Transverse colon (tissue), 4 donors: ENCODE measurements at regions not wholly inside any gene's neighbourhood (a gene's known extent, or its start where the extent isn't known, plus 50 kb on each side); places are given as distances from the start of the nearest gene placed in this dataset.

ENCODE experiments used
- DNase-seq: peaks from one replicate; pipeline ENCODE4 v3.0.0-alpha.2; 2019
- H3K27ac ChIP-seq, 4 donors: fragments of 200-600 bp; sonication (generic); 2 replicates each; pipeline ENCODE4 v1.5.1; 2016 to 2018; ENCODE audit warnings: inconsistent platforms in 4 of 4
- H3K27me3 ChIP-seq: fragments of 200-600 bp; sonication (generic); 2 replicates; pipeline ENCODE4 v1.5.1; 2017; ENCODE audit warnings: inconsistent platforms
- H3K36me3 ChIP-seq, 4 donors: fragments of 200-600 bp; sonication (generic); 2 replicates each; pipeline ENCODE4 v1.5.1; 2017 to 2019; ENCODE audit warnings: inconsistent platforms in 4 of 4
- H3K4me1 ChIP-seq, 4 donors: fragments of 200-600 bp; sonication (generic); 2 replicates each; pipeline ENCODE4 v1.5.1; 2017 to 2020; ENCODE audit warnings: inconsistent platforms in 4 of 4
- H3K4me3 ChIP-seq, 4 donors: fragments of 200-600 bp; sonication (generic); 1 replicate in 1 of 4; 2 replicates in 3 of 4; pipeline versions ENCODE4 v1.5.1 to v1.6.1; 2017 to 2019; ENCODE audit warnings: inconsistent platforms in 4 of 4
- H3K9me3 ChIP-seq, 2 donors: fragments of 200-600 bp; sonication (generic); 2 replicates each; pipeline ENCODE4 v1.5.1; 2017 to 2019; ENCODE audit warnings: inconsistent platforms in 2 of 2
- EP300 ChIP-seq: sonication (generic); formaldehyde crosslinking; IDR thresholded peaks from one replicate; pipeline ENCODE4 v1.6.1; 2017; ENCODE audit warnings: antibody characterized with exemption, low read depth
- POLR2A ChIP-seq: fragments of 450-650 bp; IDR thresholded peaks from one replicate; pipeline ENCODE4 v1.6.1; 2016; ENCODE audit warnings: antibody characterized with exemption, mild to moderate bottlenecking, moderate library complexity
- POLR2AphosphoS5 ChIP-seq, 3 donors: sonication (generic); formaldehyde crosslinking; IDR thresholded peaks; one replicate each; pipeline ENCODE4 v1.6.1; 2016; ENCODE audit warnings: antibody characterized with exemption in 3 of 3
- WGBS, 2 donors: methylation state at CpG; one replicate each; pipeline ENCODE4 v1.1.5; 2018; ENCODE audit warnings: low coverage in 1 of 2; 5-methylcytosine and 5-hydroxymethylcytosine counted together
- in situ Hi-C, 4 donors: fragments of 200-750 bp; cut with MboI; loops; one replicate each; pipeline versions ENCODE4 v1.15.0 to v1.15.1; 2017; ENCODE audit warnings: low sequenced_read_pairs in 3 of 4, low pct_ligation_motif_present in 1 of 4, low pct_unique_long_range_greater_than_20kb in 1 of 4
- intact Hi-C: fragments of 100-400 bp; cut with DNase I; formaldehyde crosslinking; loops from one replicate; pipeline ENCODE4 v1.15.1; 2023; ENCODE audit warnings: low total_unique reads
- TF ChIP-seq, protein P1 (sequence below), 5 experiments: fragments of 200-600 bp in 3 of 5; fragments of 450-650 bp in 2 of 5; sonication (generic) in 3 of 5; IDR thresholded peaks; 1 replicate in 2 of 5; 2 replicates in 3 of 5; pipeline ENCODE4 v1.5.1; 2016 to 2017; ENCODE audit warnings: antibody characterized with exemption in 5 of 5, inconsistent platforms in 3 of 5, mild to moderate bottlenecking in 2 of 5, moderate library complexity in 1 of 5

DNA sequence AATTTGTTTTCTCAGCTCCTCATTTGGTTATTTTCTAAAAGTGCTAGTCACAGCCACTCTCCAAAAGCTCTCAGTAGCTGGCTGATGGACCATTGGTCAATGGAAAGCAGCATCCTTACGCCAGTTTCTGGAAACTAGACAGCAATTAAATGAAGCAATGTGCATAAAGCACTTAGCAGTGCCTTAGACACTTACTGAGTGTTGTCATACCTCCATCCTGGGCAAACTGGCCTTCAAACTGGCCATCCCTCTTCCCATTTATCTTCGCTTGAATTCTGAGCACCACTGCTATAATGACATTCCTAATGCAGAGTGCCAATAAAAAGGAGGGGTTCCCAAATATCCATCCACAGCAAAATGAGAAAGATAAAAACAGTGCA, 209.2 kb downstream of the ENC1 start:
- DNase-seq = no peak
- TF ChIP-seq POLR2AphosphoS5 (IDR thresholded peaks at IDR 0.05) = no peak
- no peak for TF ChIP-seq POLR2A
- Histone ChIP-seq H3K9me3 (no peaks in the 10 kb centered on the region), H3K4me1 (peaks cover 0 to 3% (median 0%) of the 10 kb centered on the region in 4 donors), H3K36me3 (no peaks in the 10 kb centered on the region), H3K4me3 (no peak overlapping the region), H3K27ac (no peak overlapping the region), H3K27me3 (no peaks in the 10 kb centered on the region)
- intact Hi-C loops = no loop called here
- WGBS, 2 donors = 91 to 93% methylated on average over 2 of the region's 2 CpGs
- in situ Hi-C loops = no loop called here

DNA sequence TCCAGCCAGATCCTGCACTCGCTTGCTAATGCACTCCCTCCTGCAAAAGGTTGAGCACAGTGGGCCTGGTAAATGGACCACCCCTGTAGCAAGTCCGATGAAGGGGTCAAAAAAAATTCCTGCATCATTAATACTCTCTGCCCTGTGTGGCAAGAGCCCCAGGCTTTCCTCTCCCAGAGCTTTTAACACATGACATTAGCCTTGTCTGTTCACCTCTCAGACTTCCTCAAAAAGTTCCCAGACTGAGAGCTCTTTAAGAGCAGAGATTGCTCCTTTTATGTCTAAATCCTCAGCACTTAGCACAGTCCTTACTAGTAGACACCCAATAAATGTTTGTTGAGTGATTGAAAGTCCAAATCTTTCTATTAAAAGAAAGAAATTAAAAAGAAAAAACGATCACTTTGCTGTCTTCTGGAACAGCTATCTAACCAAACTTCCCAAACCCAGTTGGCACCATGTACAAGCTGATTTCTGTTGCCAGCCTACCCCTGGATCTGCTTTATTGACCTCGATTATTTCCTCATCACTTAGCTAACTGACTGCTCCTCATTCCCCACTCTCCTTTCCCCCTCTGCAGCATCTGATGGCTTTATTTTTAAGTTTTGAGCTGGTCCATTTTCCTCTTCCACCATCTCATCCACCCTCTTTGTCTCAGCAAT, 209.8 kb downstream of the ENC1 start:
- no peaks in the 10 kb centered on the region for H3K9me3 ChIP-seq
- no peaks in the 10 kb centered on the region for H3K36me3 ChIP-seq
- in situ Hi-C loops (no loop called here), intact Hi-C loops (no loop called here)
- no peak overlapping the region for H3K4me3 ChIP-seq
- DNase-seq = no peak
- no peaks in the 10 kb centered on the region for H3K27me3 ChIP-seq
- peaks cover 0 to 3% (median 0%) of the 10 kb centered on the region in 4 donors for H3K4me1 ChIP-seq
- TF ChIP-seq, protein P1, sequence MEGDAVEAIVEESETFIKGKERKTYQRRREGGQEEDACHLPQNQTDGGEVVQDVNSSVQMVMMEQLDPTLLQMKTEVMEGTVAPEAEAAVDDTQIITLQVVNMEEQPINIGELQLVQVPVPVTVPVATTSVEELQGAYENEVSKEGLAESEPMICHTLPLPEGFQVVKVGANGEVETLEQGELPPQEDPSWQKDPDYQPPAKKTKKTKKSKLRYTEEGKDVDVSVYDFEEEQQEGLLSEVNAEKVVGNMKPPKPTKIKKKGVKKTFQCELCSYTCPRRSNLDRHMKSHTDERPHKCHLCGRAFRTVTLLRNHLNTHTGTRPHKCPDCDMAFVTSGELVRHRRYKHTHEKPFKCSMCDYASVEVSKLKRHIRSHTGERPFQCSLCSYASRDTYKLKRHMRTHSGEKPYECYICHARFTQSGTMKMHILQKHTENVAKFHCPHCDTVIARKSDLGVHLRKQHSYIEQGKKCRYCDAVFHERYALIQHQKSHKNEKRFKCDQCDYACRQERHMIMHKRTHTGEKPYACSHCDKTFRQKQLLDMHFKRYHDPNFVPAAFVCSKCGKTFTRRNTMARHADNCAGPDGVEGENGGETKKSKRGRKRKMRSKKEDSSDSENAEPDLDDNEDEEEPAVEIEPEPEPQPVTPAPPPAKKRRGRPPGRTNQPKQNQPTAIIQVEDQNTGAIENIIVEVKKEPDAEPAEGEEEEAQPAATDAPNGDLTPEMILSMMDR (IDR thresholded peaks at IDR 0.05) = no peak
- no peak for TF ChIP-seq EP300
- no peak for TF ChIP-seq POLR2A
- TF ChIP-seq POLR2AphosphoS5 (IDR thresholded peaks at IDR 0.05) = no peak
- H3K27ac ChIP-seq = no peak overlapping the region
- 53 to 66% methylated on average over 2 to 4 of the region's 4 CpGs for WGBS, 2 donors

DNA sequence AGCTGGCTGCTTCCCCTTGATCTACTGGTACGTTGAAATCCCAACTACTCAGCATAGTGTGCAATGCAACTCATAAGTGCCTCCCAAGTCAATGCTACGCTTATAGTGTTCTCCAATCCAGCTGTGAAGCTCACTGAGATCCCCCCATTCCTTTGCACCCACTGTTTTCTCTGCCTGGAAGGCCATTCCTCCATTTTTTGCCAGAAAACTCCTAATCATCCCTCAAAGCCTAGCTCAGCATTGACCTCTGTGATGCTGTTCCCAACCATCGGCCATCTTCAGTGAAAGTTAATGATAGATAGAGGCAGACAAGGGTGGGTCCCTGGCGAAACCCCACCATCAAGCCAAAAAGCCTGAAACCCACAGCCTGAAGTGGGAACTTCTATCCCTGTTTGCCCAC, 211.0 kb downstream of the ENC1 start:
- no peak for DNase-seq
- Histone ChIP-seq H3K27ac (no peak overlapping the region), H3K27me3 (no peaks in the 10 kb centered on the region), H3K4me3 (no peak overlapping the region), H3K4me1 (peaks cover 0 to 3% (median 0%) of the 10 kb centered on the region in 4 donors), H3K9me3 (no peaks in the 10 kb centered on the region), H3K36me3 (no peaks in the 10 kb centered on the region)
- 83 to 93% methylated on average over 2 to 4 of the region's 4 CpGs for WGBS, 2 donors
- in situ Hi-C loops = no loop called here
- intact Hi-C loops = no loop called here
- TF ChIP-seq, protein P1 (IDR thresholded peaks at IDR 0.05) = no peak
- TF ChIP-seq POLR2A (no peak), POLR2AphosphoS5 (IDR thresholded peaks at IDR 0.05) (no peak)

DNA sequence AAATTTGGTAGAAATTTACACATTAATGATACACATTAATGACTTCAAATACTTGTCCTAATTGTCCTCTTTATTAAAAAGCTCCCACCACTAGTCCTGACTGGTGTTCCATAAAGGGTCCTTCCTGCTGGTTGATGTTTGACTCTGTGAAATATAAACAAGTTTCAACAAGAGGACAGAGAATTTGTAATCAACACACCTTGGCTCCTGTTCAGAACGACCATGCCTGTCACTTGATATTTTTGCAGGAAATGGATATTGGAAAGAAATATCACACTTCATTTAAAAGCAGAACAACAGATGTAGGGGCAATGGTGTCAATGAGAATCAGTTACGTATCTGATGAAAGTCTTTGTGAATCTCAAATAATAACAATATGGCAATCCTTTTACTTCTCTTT, 211.7 kb downstream of the ENC1 start:
- Histone ChIP-seq H3K27ac (no peak overlapping the region), H3K4me1 (peaks cover 0 to 3% (median 0%) of the 10 kb centered on the region in 4 donors), H3K36me3 (no peaks in the 10 kb centered on the region), H3K4me3 (no peak overlapping the region), H3K9me3 (no peaks in the 10 kb centered on the region), H3K27me3 (no peaks in the 10 kb centered on the region)
- DNase-seq = no peak
- TF ChIP-seq POLR2A (no peak), POLR2AphosphoS5 (IDR thresholded peaks at IDR 0.05) (no peak), EP300 (no peak)
- TF ChIP-seq, protein P1 (IDR thresholded peaks at IDR 0.05) = no peak
- intact Hi-C loops (no loop called here), in situ Hi-C loops (no loop called here)
- 68 to 80% methylated on average over 1 to 2 of the region's 2 CpGs for WGBS, 2 donors

DNA sequence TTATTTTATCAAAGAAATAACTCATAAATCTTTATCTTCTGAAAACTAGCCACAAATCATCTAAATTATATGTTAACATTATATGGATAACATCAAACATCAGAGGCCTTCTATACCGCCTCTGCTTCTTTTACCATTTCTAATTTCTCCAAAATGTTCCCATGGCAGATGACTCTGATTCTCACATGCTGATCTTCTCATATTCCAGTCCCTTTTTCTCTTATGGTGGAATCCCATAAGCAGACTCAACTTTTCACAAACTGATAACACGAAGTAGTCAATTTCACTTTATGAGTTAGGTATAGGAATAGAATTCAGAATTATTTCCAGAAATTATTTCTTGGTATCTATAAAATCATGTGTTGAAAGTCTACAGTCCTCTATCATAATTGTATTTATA, 212.3 kb downstream of the ENC1 start:
- no peak for DNase-seq
- Histone ChIP-seq H3K4me3 (no peak overlapping the region), H3K9me3 (no peaks in the 10 kb centered on the region), H3K27me3 (no peaks in the 10 kb centered on the region), H3K27ac (no peak overlapping the region), H3K4me1 (no peaks in the 10 kb centered on the region), H3K36me3 (no peaks in the 10 kb centered on the region)
- intact Hi-C loops (no loop called here), in situ Hi-C loops (no loop called here)
- TF ChIP-seq POLR2A = no peak
- TF ChIP-seq, protein P1 (IDR thresholded peaks at IDR 0.05) = no peak
- TF ChIP-seq POLR2AphosphoS5 (IDR thresholded peaks at IDR 0.05) = no peak
- TF ChIP-seq EP300 = no peak
- WGBS, 2 donors = 89 to 94% methylated on average over 2 of the region's 2 CpGs
